ENCODE measurements at regions not wholly inside any gene's neighbourhood (a gene's known extent, or its start where the extent isn't known, plus 50 kb on each side); places are given as distances from the start of the nearest gene placed in this dataset.
A peak's percentile ranks its signal among the peaks of the same experiment; 100 is the strongest.

- DNase-seq: no peak
- in situ Hi-C loops (cut with HindIII; ENCODE audit: low pct_ligation_motif_present, low pct_unique_long_range_greater_than_20kb, low sequenced_read_pairs): no loop called here
Measured at GRCh38 chr9:99415606-99416005, 193.5 kb downstream of the SEC61B start.

- in situ Hi-C loops (cut with HindIII; ENCODE audit: low pct_ligation_motif_present, low pct_unique_long_range_greater_than_20kb, low sequenced_read_pairs): no loop called here
- no peak for DNase-seq
Measured at GRCh38 chr9:99416007-99416406, 193.9 kb downstream of the SEC61B start.

GRCh38 chr9:99419070-99419469, 197.0 kb downstream of the SEC61B start:
- in situ Hi-C loops (cut with HindIII; ENCODE audit: low pct_ligation_motif_present, low pct_unique_long_range_greater_than_20kb, low sequenced_read_pairs): no loop called here
- DNase-seq: no peak

- DNase-seq: no peak
- in situ Hi-C loops (cut with HindIII; ENCODE audit: low pct_ligation_motif_present, low pct_unique_long_range_greater_than_20kb, low sequenced_read_pairs): no loop called here
Measured at GRCh38 chr9:99421369-99421768, 199.3 kb downstream of the SEC61B start.

- in situ Hi-C loops (cut with HindIII; ENCODE audit: low pct_ligation_motif_present, low pct_unique_long_range_greater_than_20kb, low sequenced_read_pairs): no loop called here
- DNase-seq: no peak
Measured at GRCh38 chr9:99425124-99425523, 203.0 kb downstream of the SEC61B start.

- in situ Hi-C loops (cut with HindIII; ENCODE audit: low pct_ligation_motif_present, low pct_unique_long_range_greater_than_20kb, low sequenced_read_pairs): no loop called here
- no peak for DNase-seq
Measured at GRCh38 chr9:99425923-99426842, 204.1 kb downstream of the SEC61B start.

- in situ Hi-C loops (cut with HindIII; ENCODE audit: low pct_ligation_motif_present, low pct_unique_long_range_greater_than_20kb, low sequenced_read_pairs): no loop called here
Measured at GRCh38 chr9:99427260-99427659, 205.2 kb downstream of the SEC61B start.

GRCh38 chr9:99430301-99430700, 208.2 kb downstream of the SEC61B start:
- in situ Hi-C loops (cut with HindIII; ENCODE audit: low pct_ligation_motif_present, low pct_unique_long_range_greater_than_20kb, low sequenced_read_pairs): no loop called here
- DNase-seq: no peak

More at GRCh38 chr9:99427260-99427659, 205.2 kb downstream of the SEC61B start:
- DNase-seq: no peak

- DNase-seq: no peak
- in situ Hi-C loops (cut with HindIII; ENCODE audit: low pct_ligation_motif_present, low pct_unique_long_range_greater_than_20kb, low sequenced_read_pairs): no loop called here
Measured at GRCh38 chr9:99431103-99431502, 209.0 kb downstream of the SEC61B start.

GRCh38 chr9:99432075-99432474, 210.0 kb downstream of the SEC61B start:
- DNase-seq: no peak
- in situ Hi-C loops (cut with HindIII; ENCODE audit: low pct_ligation_motif_present, low pct_unique_long_range_greater_than_20kb, low sequenced_read_pairs): no loop called here

GRCh38 chr9:99433095-99433494, 211.0 kb downstream of the SEC61B start:
- in situ Hi-C loops (cut with HindIII; ENCODE audit: low pct_ligation_motif_present, low pct_unique_long_range_greater_than_20kb, low sequenced_read_pairs): no loop called here
- DNase-seq: no peak

- peak; percentile 77 for DNase-seq
Measured at GRCh38 chr9:99433555-99433954, 211.5 kb downstream of the SEC61B start.

GRCh38 chr9:99436616-99437015, 214.5 kb downstream of the SEC61B start:
- in situ Hi-C loops (cut with HindIII; ENCODE audit: low pct_ligation_motif_present, low pct_unique_long_range_greater_than_20kb, low sequenced_read_pairs): no loop called here
- DNase-seq: no peak

More at GRCh38 chr9:99433555-99433954, 211.5 kb downstream of the SEC61B start:
- in situ Hi-C loops (cut with HindIII; ENCODE audit: low pct_ligation_motif_present, low pct_unique_long_range_greater_than_20kb, low sequenced_read_pairs): no loop called here

- no peak for DNase-seq
- in situ Hi-C loops (cut with HindIII; ENCODE audit: low pct_ligation_motif_present, low pct_unique_long_range_greater_than_20kb, low sequenced_read_pairs): no loop called here
Measured at GRCh38 chr9:99437145-99437544, 215.1 kb downstream of the SEC61B start.

GRCh38 chr9:99438596-99438995, 216.5 kb downstream of the SEC61B start:
- in situ Hi-C loops (cut with HindIII; ENCODE audit: low pct_ligation_motif_present, low pct_unique_long_range_greater_than_20kb, low sequenced_read_pairs): no loop called here
- DNase-seq: no peak

- in situ Hi-C loops (cut with HindIII; ENCODE audit: low pct_ligation_motif_present, low pct_unique_long_range_greater_than_20kb, low sequenced_read_pairs): no loop called here
- DNase-seq: no peak
Measured at GRCh38 chr9:99441829-99442228, 219.7 kb downstream of the SEC61B start.

GRCh38 chr9:99445371-99445891, 223.3 kb downstream of the SEC61B start:
- peak; percentile 50 for DNase-seq
- in situ Hi-C loops (cut with HindIII; ENCODE audit: low pct_ligation_motif_present, low pct_unique_long_range_greater_than_20kb, low sequenced_read_pairs): no loop called here

- DNase-seq: no peak
- in situ Hi-C loops (cut with HindIII; ENCODE audit: low pct_ligation_motif_present, low pct_unique_long_range_greater_than_20kb, low sequenced_read_pairs): no loop called here
Measured at GRCh38 chr9:99445920-99446319, 223.8 kb downstream of the SEC61B start.

GRCh38 chr9:99447951-99448350, 225.9 kb downstream of the SEC61B start:
- in situ Hi-C loops (cut with HindIII; ENCODE audit: low pct_ligation_motif_present, low pct_unique_long_range_greater_than_20kb, low sequenced_read_pairs): no loop called here
- DNase-seq: no peak

GRCh38 chr9:99449726-99450125, 227.6 kb downstream of the SEC61B start:
- no peak for DNase-seq
- in situ Hi-C loops (cut with HindIII; ENCODE audit: low pct_ligation_motif_present, low pct_unique_long_range_greater_than_20kb, low sequenced_read_pairs): no loop called here

All from ACHN (cell line).